Astrocyte (in vitro differentiated cells and primary cell): ENCODE measurements at regions not wholly inside any gene's neighbourhood (a gene's known extent, or its start where the extent isn't known, plus 50 kb on each side); places are given as distances from the start of the nearest gene placed in this dataset.

ENCODE experiments used
- EZH2 ChIP-seq: IDR thresholded peaks from 2 replicates; pipeline ENCODE4 v1.6.1; 2012; ENCODE audit warnings: mild to moderate bottlenecking, low read length, inconsistent platforms; ENCODE audit not compliant: insufficient read depth
- TF ChIP-seq, protein P1 (sequence below): IDR thresholded peaks from 2 replicates; pipeline ENCODE4 v1.5.1; 2011; ENCODE audit warnings: low read depth, mild to moderate bottlenecking, inconsistent platforms, low read length, moderate library complexity; ENCODE audit not compliant: insufficient read depth

DNA sequence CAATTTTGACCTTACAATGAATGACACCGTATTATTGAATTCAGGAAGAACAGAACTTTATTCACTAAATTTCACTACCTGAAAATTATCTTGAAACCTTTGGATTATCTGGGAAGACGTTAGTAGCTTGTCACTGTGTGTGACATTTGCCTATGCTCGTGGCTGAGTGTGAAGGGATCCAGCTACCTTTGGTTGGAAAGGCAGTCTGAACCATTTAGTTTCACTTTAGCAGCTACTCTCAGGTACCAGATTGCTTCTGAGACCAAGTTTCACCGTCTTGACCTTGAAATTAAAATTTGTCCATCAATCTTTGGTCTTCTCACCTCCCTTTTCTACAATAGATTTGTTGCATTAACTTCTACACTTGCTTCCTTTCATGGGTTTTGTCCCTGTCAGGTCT lies 637.5 kb downstream of the MBD2 start:
- TF ChIP-seq, protein P1, sequence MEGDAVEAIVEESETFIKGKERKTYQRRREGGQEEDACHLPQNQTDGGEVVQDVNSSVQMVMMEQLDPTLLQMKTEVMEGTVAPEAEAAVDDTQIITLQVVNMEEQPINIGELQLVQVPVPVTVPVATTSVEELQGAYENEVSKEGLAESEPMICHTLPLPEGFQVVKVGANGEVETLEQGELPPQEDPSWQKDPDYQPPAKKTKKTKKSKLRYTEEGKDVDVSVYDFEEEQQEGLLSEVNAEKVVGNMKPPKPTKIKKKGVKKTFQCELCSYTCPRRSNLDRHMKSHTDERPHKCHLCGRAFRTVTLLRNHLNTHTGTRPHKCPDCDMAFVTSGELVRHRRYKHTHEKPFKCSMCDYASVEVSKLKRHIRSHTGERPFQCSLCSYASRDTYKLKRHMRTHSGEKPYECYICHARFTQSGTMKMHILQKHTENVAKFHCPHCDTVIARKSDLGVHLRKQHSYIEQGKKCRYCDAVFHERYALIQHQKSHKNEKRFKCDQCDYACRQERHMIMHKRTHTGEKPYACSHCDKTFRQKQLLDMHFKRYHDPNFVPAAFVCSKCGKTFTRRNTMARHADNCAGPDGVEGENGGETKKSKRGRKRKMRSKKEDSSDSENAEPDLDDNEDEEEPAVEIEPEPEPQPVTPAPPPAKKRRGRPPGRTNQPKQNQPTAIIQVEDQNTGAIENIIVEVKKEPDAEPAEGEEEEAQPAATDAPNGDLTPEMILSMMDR: no peak
- no peak for TF ChIP-seq EZH2
